IMR-90 (cell line): ENCODE measurements at regions not wholly inside any gene's neighbourhood (a gene's known extent, or its start where the extent isn't known, plus 50 kb on each side); places are given as distances from the start of the nearest gene placed in this dataset.

Source experiments
- ATAC-seq: fragments of 200-7000 bp; cut with Tn5 transposase; 2 replicates; pipeline ENCODE4 v1.9.1; 2020; ENCODE audit warnings: low read depth, mild to moderate bottlenecking, moderate library complexity
- BruUV-seq: library from RNA; stranded (reverse); fragments of 400-500 nt; replicated peaks from 2 replicates; lab custom pipeline; 2021; lab: Mats Ljungman, UMichigan
- CTCF ChIA-PET: fragments of 300-600 bp; formaldehyde crosslinking; extraction: SDS; loops from one replicate; lab custom pipeline; 2021; ENCODE audit warnings: antibody characterized with exemption; lab: Yijun Ruan, JAX
- POLR2A ChIA-PET: fragments of 300-600 bp; sonication (Branson Sonifier 250); formaldehyde crosslinking; loops from one replicate; lab custom pipeline; 2022; ENCODE audit warnings: antibody characterized with exemption; ENCODE audit not compliant: unreplicated experiment; lab: Charles Lee
- DNase-seq: peaks from one replicate; pipeline ENCODE4 v3.0.0; 2013
- H2AFZ ChIP-seq: replicated peaks from 2 replicates; pipeline ENCODE3; 2013; ENCODE audit warnings: low read length, mild to moderate bottlenecking; ENCODE audit not compliant: poor library complexity
- H2AK5ac ChIP-seq: 2 replicates; pipeline ENCODE4 v1.6.1; 2013; ENCODE audit warnings: low read depth, low read length, inconsistent platforms
- H2AK9ac ChIP-seq: replicated peaks from 2 replicates; pipeline ENCODE3; 2013; ENCODE audit warnings: mild to moderate bottlenecking, low read depth, low read length, moderate library complexity; ENCODE audit not compliant: poor library complexity
- H2BK120ac ChIP-seq: 2 replicates; pipeline ENCODE4 v1.6.1; 2013; ENCODE audit warnings: low read depth, low read length, inconsistent platforms
- H2BK15ac ChIP-seq: 3 replicates; pipeline ENCODE4 v1.6.1; 2013; ENCODE audit warnings: low read depth, low read length, inconsistent platforms
- H2BK20ac ChIP-seq: 2 replicates; pipeline ENCODE4 v1.6.1; 2013; ENCODE audit warnings: low read depth, mild to moderate bottlenecking, inconsistent platforms, low read length, moderate library complexity
- H2BK5ac ChIP-seq: 2 replicates; pipeline ENCODE4 v1.6.1; 2013; ENCODE audit warnings: mild to moderate bottlenecking, low read depth, low read length, inconsistent platforms; ENCODE audit not compliant: poor library complexity, severe bottlenecking
- H3K14ac ChIP-seq: replicated peaks from 2 replicates; pipeline ENCODE4 v1.6.1; 2013; ENCODE audit warnings: low read depth, low read length, inconsistent platforms
- H3K18ac ChIP-seq: 2 replicates; pipeline ENCODE4 v1.6.1; 2013; ENCODE audit warnings: low read depth, low read length, control low read depth
- H3K23ac ChIP-seq: 2 replicates; pipeline ENCODE4 v1.6.1; 2013; ENCODE audit warnings: low read depth, low read length, inconsistent platforms
- H3K27ac ChIP-seq: 2 replicates; pipeline ENCODE4 v1.5.1; 2013; ENCODE audit warnings: mild to moderate bottlenecking, control low read depth, low read length; ENCODE audit not compliant: insufficient read depth
- H3K27me3 ChIP-seq: 2 replicates; pipeline ENCODE4 v1.6.1; 2013; ENCODE audit warnings: low read length; ENCODE audit not compliant: control insufficient read depth, insufficient read depth
- H3K36me3 ChIP-seq: 2 replicates; pipeline ENCODE4 v1.6.1; 2013; ENCODE audit warnings: low read length, mixed read lengths; ENCODE audit not compliant: control insufficient read depth, insufficient read depth
- H3K4ac ChIP-seq: 2 replicates; pipeline ENCODE4 v1.6.1; 2013; ENCODE audit warnings: low read depth, low read length, inconsistent platforms
- H3K4me1 ChIP-seq: 2 replicates; pipeline ENCODE4 v1.6.1; 2013; ENCODE audit warnings: low read length, mixed read lengths; ENCODE audit not compliant: control insufficient read depth, insufficient read depth
- H3K4me2 ChIP-seq: 2 replicates; pipeline ENCODE4 v1.6.1; 2013; ENCODE audit warnings: low read depth, mild to moderate bottlenecking, control low read depth, low read length, moderate library complexity
- H3K4me3 ChIP-seq: 2 replicates; pipeline ENCODE4 v1.5.1; 2013; ENCODE audit warnings: low read depth, mild to moderate bottlenecking, control low read depth, low read length, moderate library complexity; ENCODE audit not compliant: insufficient read depth
- H3K56ac ChIP-seq: 2 replicates; pipeline ENCODE4 v1.6.1; 2013; ENCODE audit warnings: low read length, inconsistent platforms; ENCODE audit not compliant: insufficient read depth; ENCODE audit errors: extremely low read depth
- H3K79me1 ChIP-seq, 2 experiments: 2 replicates each; pipeline ENCODE4 v1.6.1; 2013; ENCODE audit warnings: low read length in 2 of 2, inconsistent platforms in 1 of 2, low read depth in 1 of 2
- H3K9ac ChIP-seq: 2 replicates; pipeline ENCODE4 v1.6.1; 2013; ENCODE audit warnings: low read depth, low read length, control low read depth
- H3K9me1 ChIP-seq: 2 replicates; pipeline ENCODE4 v1.6.1; 2013; ENCODE audit warnings: low read length, inconsistent platforms; ENCODE audit not compliant: insufficient read depth
- H3K9me3 ChIP-seq: 2 replicates; pipeline ENCODE4 v1.6.1; 2013; ENCODE audit warnings: low read length; ENCODE audit not compliant: control insufficient read depth, insufficient read depth
- H4K20me1 ChIP-seq: 2 replicates; pipeline ENCODE4 v1.6.1; 2013; ENCODE audit warnings: low read length, inconsistent platforms; ENCODE audit not compliant: insufficient read depth
- H4K5ac ChIP-seq: 2 replicates; pipeline ENCODE4 v1.6.1; 2013; ENCODE audit warnings: mild to moderate bottlenecking, low read depth, low read length, control low read depth
- H4K8ac ChIP-seq, 2 experiments: 2 replicates each; pipeline ENCODE4 v1.6.1; 2013; ENCODE audit warnings: low read depth in 2 of 2, low read length in 2 of 2, control low read depth in 1 of 2, inconsistent platforms in 1 of 2
- H4K91ac ChIP-seq: 2 replicates; pipeline ENCODE4 v1.6.1; 2013; ENCODE audit warnings: low read depth, low read length, inconsistent platforms; ENCODE audit not compliant: insufficient read depth
- BHLHE40 ChIP-seq: fragments of 150-350 bp; IDR thresholded peaks from 2 replicates; pipeline ENCODE4 v1.6.1; 2016; ENCODE audit warnings: mild to moderate bottlenecking, low read depth, low read length
- CEBPB ChIP-seq: IDR thresholded peaks from 2 replicates; pipeline ENCODE4 v1.6.1; 2012; ENCODE audit warnings: low read depth, low read length, improper control_type of control experiment
- CHD1 ChIP-seq: IDR thresholded peaks from 2 replicates; pipeline ENCODE4 v1.6.1; 2012; ENCODE audit warnings: low read depth, low read length, improper control_type of control experiment
- FOS ChIP-seq: fragments of 150-350 bp; IDR thresholded peaks from 2 replicates; pipeline ENCODE4 v1.6.1; 2016; ENCODE audit warnings: low read depth, low read length
- MAFK ChIP-seq: IDR thresholded peaks from 2 replicates; pipeline ENCODE4 v1.6.1; 2012; ENCODE audit warnings: low read depth, low read length, improper control_type of control experiment
- MAZ ChIP-seq: IDR thresholded peaks from 2 replicates; pipeline ENCODE4 v1.6.1; 2012; ENCODE audit warnings: low read depth, mild to moderate bottlenecking, low read length, improper control_type of control experiment, moderate library complexity, borderline replicate concordance
- MXI1 ChIP-seq: IDR thresholded peaks from 2 replicates; pipeline ENCODE4 v1.6.1; 2012; ENCODE audit warnings: low read depth, mild to moderate bottlenecking, low read length, moderate library complexity, borderline replicate concordance
- NFE2L2 ChIP-seq: fragments of 150-350 bp; IDR thresholded peaks from 2 replicates; pipeline ENCODE4 v1.6.1; 2016; ENCODE audit warnings: low read depth, mild to moderate bottlenecking, low read length
- POLR2A ChIP-seq: IDR thresholded peaks from 2 replicates; pipeline ENCODE4 v1.6.1; 2012; ENCODE audit warnings: mild to moderate bottlenecking, low read depth, low read length
- RAD21 ChIP-seq: IDR thresholded peaks from 2 replicates; pipeline ENCODE4 v1.6.1; 2012; ENCODE audit warnings: low read length, improper control_type of control experiment
- RCOR1 ChIP-seq: IDR thresholded peaks from 2 replicates; pipeline ENCODE4 v1.6.1; 2012; ENCODE audit warnings: mild to moderate bottlenecking, low read length, improper control_type of control experiment; ENCODE audit not compliant: insufficient replicate concordance
- RFX5 ChIP-seq: IDR thresholded peaks from 2 replicates; pipeline ENCODE4 v1.8.0; 2012; ENCODE audit warnings: low read depth, mild to moderate bottlenecking, low read length, moderate library complexity
- SMC3 ChIP-seq: fragments of 150-350 bp; IDR thresholded peaks from 2 replicates; pipeline ENCODE4 v1.6.1; 2016; ENCODE audit warnings: low read depth, mild to moderate bottlenecking, antibody characterized with exemption, low read length, moderate library complexity
- WGBS, 2 experiments: methylation state at CpG; one replicate each; pipeline versions ENCODE4 v1.1.5 to v1.1.7; 2013; ENCODE audit warnings: missing lambda C conversion rate in 2 of 2; ENCODE audit not compliant: insufficient read length in 1 of 2; ENCODE audit errors: extremely low coverage in 2 of 2; 5-methylcytosine and 5-hydroxymethylcytosine counted together
- dilution Hi-C: fragments of 300-500 bp; cut with HindIII; formaldehyde crosslinking; loops from one replicate; pipeline ENCODE4 v1.14.3; 2018; ENCODE audit warnings: low sequenced_read_pairs; ENCODE audit not compliant: unreplicated experiment
- in situ Hi-C: fragments of 300-500 bp; cut with MboI; formaldehyde crosslinking; loops from 3 replicates; pipeline ENCODE4 v1.14.3; 2019; ENCODE audit warnings: low sequenced_read_pairs, inconsistent platforms, mixed read lengths
- intact Hi-C: fragments of 100-400 bp; cut with micrococcal nuclease; formaldehyde crosslinking; loops from 2 replicates; pipeline ENCODE4 v1.10.0; 2022
- TF ChIP-seq, protein P1 (sequence below): fragments of 150-350 bp; IDR thresholded peaks from 2 replicates; pipeline ENCODE4 v1.6.1; 2016; ENCODE audit warnings: low read depth, mild to moderate bottlenecking, low read length, moderate library complexity, borderline replicate concordance
- TF ChIP-seq, protein P2 (sequence below): conservative IDR thresholded peaks from 2 replicates; pipeline ENCODE4 v1.5.1; 2012; ENCODE audit warnings: mild to moderate bottlenecking, low read depth, low read length, improper control_type of control experiment
- TF ChIP-seq, protein P3 (sequence below): fragments of 150-350 bp; IDR thresholded peaks from 2 replicates; pipeline ENCODE4 v1.6.1; 2017; ENCODE audit warnings: mild to moderate bottlenecking, antibody characterized with exemption, low read length, low read depth

DNA sequence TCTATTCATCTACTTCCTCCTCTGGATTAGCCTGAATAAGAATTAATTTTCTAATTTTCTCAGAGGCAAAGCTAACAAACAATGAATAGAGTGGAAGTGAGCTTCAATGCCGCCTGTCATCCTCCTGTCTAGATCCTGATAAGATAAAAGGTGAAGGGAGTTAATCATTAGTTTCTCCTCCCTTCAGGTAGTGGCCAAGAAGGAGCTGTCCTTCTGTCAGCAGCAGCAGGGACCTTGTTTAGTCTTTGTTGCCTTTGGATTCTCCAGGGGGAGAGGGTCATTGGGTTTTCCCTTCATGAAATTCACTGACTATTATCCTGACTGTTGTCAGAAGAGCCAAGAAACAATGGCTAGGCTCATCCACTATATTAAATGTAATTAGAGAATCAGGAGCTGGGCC, 420.2 kb upstream of the GOT2 start:
- no peak overlapping the region for H3K9ac ChIP-seq
- no peak overlapping the region for H3K4me2 ChIP-seq
- H2BK15ac ChIP-seq = no peak overlapping the region
- H4K91ac ChIP-seq = no peak overlapping the region
- H2BK20ac ChIP-seq = no peak overlapping the region
- H2AK9ac ChIP-seq = no peak overlapping the region
- in situ Hi-C loops (no loop called here), intact Hi-C loops (no loop called here), dilution Hi-C loops (no loop called here)
- no peak overlapping the region for H3K23ac ChIP-seq
- no peak overlapping the region for H4K5ac ChIP-seq
- WGBS, 2 experiments = no CpG with 5 or more reads among the region's 1 CpG
- no peak overlapping the region for H2BK120ac ChIP-seq
- no peak overlapping the region for H2AK5ac ChIP-seq
- ChIA-PET CTCF (no interaction called here), POLR2A (no interaction called here)
- H3K14ac ChIP-seq = no peak overlapping the region
- no peak overlapping the region for H3K56ac ChIP-seq
- H3K9me3 ChIP-seq = peaks cover 2% of the 10 kb centered on the region; the same call in 1 of the 2 replicates
- H3K4me1 ChIP-seq = no peaks in the 10 kb centered on the region
- H3K18ac ChIP-seq = no peak overlapping the region
- H3K27ac ChIP-seq = no peak overlapping the region
- TF ChIP-seq RCOR1 = no peak
- TF ChIP-seq POLR2A = no peak
- TF ChIP-seq, protein P1, sequence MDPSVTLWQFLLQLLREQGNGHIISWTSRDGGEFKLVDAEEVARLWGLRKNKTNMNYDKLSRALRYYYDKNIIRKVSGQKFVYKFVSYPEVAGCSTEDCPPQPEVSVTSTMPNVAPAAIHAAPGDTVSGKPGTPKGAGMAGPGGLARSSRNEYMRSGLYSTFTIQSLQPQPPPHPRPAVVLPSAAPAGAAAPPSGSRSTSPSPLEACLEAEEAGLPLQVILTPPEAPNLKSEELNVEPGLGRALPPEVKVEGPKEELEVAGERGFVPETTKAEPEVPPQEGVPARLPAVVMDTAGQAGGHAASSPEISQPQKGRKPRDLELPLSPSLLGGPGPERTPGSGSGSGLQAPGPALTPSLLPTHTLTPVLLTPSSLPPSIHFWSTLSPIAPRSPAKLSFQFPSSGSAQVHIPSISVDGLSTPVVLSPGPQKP = no peak
- no peak for TF ChIP-seq BHLHE40
- TF ChIP-seq, protein P2, sequence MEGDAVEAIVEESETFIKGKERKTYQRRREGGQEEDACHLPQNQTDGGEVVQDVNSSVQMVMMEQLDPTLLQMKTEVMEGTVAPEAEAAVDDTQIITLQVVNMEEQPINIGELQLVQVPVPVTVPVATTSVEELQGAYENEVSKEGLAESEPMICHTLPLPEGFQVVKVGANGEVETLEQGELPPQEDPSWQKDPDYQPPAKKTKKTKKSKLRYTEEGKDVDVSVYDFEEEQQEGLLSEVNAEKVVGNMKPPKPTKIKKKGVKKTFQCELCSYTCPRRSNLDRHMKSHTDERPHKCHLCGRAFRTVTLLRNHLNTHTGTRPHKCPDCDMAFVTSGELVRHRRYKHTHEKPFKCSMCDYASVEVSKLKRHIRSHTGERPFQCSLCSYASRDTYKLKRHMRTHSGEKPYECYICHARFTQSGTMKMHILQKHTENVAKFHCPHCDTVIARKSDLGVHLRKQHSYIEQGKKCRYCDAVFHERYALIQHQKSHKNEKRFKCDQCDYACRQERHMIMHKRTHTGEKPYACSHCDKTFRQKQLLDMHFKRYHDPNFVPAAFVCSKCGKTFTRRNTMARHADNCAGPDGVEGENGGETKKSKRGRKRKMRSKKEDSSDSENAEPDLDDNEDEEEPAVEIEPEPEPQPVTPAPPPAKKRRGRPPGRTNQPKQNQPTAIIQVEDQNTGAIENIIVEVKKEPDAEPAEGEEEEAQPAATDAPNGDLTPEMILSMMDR = no peak
- no peak for TF ChIP-seq FOS
- no peak for TF ChIP-seq MAFK
- no peak for TF ChIP-seq CEBPB
- no peak for TF ChIP-seq MXI1
- TF ChIP-seq CHD1 = no peak
- TF ChIP-seq, protein P3, sequence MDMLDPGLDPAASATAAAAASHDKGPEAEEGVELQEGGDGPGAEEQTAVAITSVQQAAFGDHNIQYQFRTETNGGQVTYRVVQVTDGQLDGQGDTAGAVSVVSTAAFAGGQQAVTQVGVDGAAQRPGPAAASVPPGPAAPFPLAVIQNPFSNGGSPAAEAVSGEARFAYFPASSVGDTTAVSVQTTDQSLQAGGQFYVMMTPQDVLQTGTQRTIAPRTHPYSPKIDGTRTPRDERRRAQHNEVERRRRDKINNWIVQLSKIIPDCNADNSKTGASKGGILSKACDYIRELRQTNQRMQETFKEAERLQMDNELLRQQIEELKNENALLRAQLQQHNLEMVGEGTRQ = no peak
- no peak for TF ChIP-seq RFX5
- no peak for TF ChIP-seq NFE2L2
- TF ChIP-seq SMC3 = no peak
- TF ChIP-seq MAZ = no peak
- no peak for TF ChIP-seq RAD21
- no peaks in the 10 kb centered on the region for H4K20me1 ChIP-seq
- DNase-seq (no peak), ATAC-seq (no peak)
- H3K4ac ChIP-seq = no peak overlapping the region
- H3K36me3 ChIP-seq = no peaks in the 10 kb centered on the region
- no peak overlapping the region for H3K4me3 ChIP-seq
- BruUV-seq = no TSS peak
- no peaks in the 10 kb centered on the region for H3K79me1 ChIP-seq
- no peak overlapping the region for H4K8ac ChIP-seq
- H2BK5ac ChIP-seq = no peak overlapping the region
- no peaks in the 10 kb centered on the region for H3K9me1 ChIP-seq
- no peaks in the 10 kb centered on the region for H3K27me3 ChIP-seq
- H2AFZ ChIP-seq = no peak overlapping the region
